Psoas muscle (tissue), 7 donors: ENCODE measurements at regions not wholly inside any gene's neighbourhood (a gene's known extent, or its start where the extent isn't known, plus 50 kb on each side); places are given as distances from the start of the nearest gene placed in this dataset.

Source experiments
- ATAC-seq, 4 donors: fragments of 200-7000 bp; cut with Tn5 transposase; one replicate each; pipeline ENCODE4 v1.9.1; 2020; ENCODE audit warnings: moderate library complexity in 3 of 4, mild to moderate bottlenecking in 2 of 4
- DNase-seq, 2 donors: peaks; one replicate each; pipeline ENCODE4 v3.0.0-alpha.2; 2020
- H3K27ac ChIP-seq: fragments of 200-600 bp; one replicate; pipeline ENCODE4 v1.8.0; 2022
- H3K27me3 ChIP-seq, 3 donors: fragments of 200-600 bp in 1 of 3; one replicate each; pipeline versions ENCODE4 v1.6.1 to v1.8.0; 2013 to 2022; ENCODE audit warnings: low read length in 2 of 3, mild to moderate bottlenecking in 2 of 3, moderate library complexity in 1 of 3; ENCODE audit not compliant: insufficient read depth in 3 of 3
- H3K36me3 ChIP-seq, 2 donors: fragments of 200-600 bp in 1 of 2; one replicate each; pipeline versions ENCODE4 v1.6.1 to v1.8.0; 2013 to 2022; ENCODE audit warnings: low read depth in 1 of 2, mild to moderate bottlenecking in 1 of 2, moderate library complexity in 1 of 2; ENCODE audit not compliant: insufficient read depth in 1 of 2
- H3K4me1 ChIP-seq: fragments of 200-600 bp; one replicate; pipeline ENCODE4 v1.8.0; 2022
- H3K4me3 ChIP-seq: fragments of 200-600 bp; one replicate; pipeline ENCODE4 v1.8.0; 2022; ENCODE audit warnings: mild to moderate bottlenecking
- H3K9me3 ChIP-seq: fragments of 200-600 bp; one replicate; pipeline ENCODE4 v1.8.0; 2022
- WGBS, 3 donors: extraction: QIAGEN DNeasy Blood & Tissue Kit; methylation state at CpG; one replicate each; pipeline versions ENCODE4 v1.1.6 to v1.1.7; 2013; 5-methylcytosine and 5-hydroxymethylcytosine counted together
- intact Hi-C, 2 donors: fragments of 100-400 bp; cut with DNase I; formaldehyde crosslinking; loops; one replicate each; pipeline versions ENCODE4 v1.11.0 to v1.14.2; 2022
- TF ChIP-seq, protein P1 (sequence below): fragments of 200-600 bp; IDR thresholded peaks from one replicate; pipeline ENCODE4 v1.8.0; 2022; ENCODE audit warnings: antibody characterized with exemption
- donor health status: healthy with polysubstance abuse.
- donor health status: DM: no; HTN: no; CAD: no; lungs with moderate emphysema.
- donor health status: Bipolar disorder and iron deficiency.
- donor health status: healthy.
- donor health status: DM: yes; HTN: yes; CAD: no.
- donor health status: DM: no; HTN: no; CAD: no.
- donor health status: DM: yes; HTN: yes; CAD: no.

GRCh38 chr3:102195198-102195948 is 239.4 kb upstream of the ZPLD1 start:
- 50 to 52% (median 52%) methylated on average over 5 of the region's 5 CpGs for WGBS, 3 donors
- H3K36me3 ChIP-seq, result no peaks in the 10 kb centered on the region
- peaks cover 0 to under 1% (median 0%) of the 10 kb centered on the region in 3 donors for H3K27me3 ChIP-seq
- intact Hi-C loops, result no loop called here
- TF ChIP-seq, protein P1, sequence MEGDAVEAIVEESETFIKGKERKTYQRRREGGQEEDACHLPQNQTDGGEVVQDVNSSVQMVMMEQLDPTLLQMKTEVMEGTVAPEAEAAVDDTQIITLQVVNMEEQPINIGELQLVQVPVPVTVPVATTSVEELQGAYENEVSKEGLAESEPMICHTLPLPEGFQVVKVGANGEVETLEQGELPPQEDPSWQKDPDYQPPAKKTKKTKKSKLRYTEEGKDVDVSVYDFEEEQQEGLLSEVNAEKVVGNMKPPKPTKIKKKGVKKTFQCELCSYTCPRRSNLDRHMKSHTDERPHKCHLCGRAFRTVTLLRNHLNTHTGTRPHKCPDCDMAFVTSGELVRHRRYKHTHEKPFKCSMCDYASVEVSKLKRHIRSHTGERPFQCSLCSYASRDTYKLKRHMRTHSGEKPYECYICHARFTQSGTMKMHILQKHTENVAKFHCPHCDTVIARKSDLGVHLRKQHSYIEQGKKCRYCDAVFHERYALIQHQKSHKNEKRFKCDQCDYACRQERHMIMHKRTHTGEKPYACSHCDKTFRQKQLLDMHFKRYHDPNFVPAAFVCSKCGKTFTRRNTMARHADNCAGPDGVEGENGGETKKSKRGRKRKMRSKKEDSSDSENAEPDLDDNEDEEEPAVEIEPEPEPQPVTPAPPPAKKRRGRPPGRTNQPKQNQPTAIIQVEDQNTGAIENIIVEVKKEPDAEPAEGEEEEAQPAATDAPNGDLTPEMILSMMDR, result no peak
- no peaks in the 10 kb centered on the region for H3K4me1 ChIP-seq
- DNase-seq, result no peak
- no peak overlapping the region for H3K4me3 ChIP-seq
- ATAC-seq, result no peak
- H3K9me3 ChIP-seq, result no peaks in the 10 kb centered on the region
- H3K27ac ChIP-seq, result no peak overlapping the region

DNA sequence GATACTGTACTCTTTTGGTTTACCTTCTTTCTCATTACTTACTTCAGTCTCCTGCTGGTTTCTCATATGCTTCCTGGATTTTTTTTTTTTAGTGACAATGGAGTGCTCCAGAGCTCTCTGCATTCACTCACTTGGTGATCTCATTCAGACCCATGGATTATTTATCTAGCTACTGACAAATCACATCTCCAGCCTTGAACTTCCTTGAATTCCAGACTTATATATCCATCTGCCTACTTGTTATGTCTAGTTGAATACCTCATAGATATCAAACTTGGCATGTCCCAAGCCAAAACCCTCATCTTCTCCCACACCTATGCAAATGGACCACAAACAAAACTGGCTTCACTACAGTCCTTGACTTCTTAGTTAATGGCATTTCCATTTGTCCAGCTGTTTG is 234.7 kb upstream of the ZPLD1 start:
- intact Hi-C loops, result no loop called here
- peaks cover 0 to 3% (median 0%) of the 10 kb centered on the region in 3 donors for H3K27me3 ChIP-seq
- no peak overlapping the region for H3K4me3 ChIP-seq
- DNase-seq (no peak), ATAC-seq (no peak)
- H3K4me1 ChIP-seq, result no peaks in the 10 kb centered on the region
- TF ChIP-seq, protein P1, result no peak
- no peaks in the 10 kb centered on the region for H3K36me3 ChIP-seq
- H3K27ac ChIP-seq, result no peak overlapping the region
- no peaks in the 10 kb centered on the region for H3K9me3 ChIP-seq

DNA sequence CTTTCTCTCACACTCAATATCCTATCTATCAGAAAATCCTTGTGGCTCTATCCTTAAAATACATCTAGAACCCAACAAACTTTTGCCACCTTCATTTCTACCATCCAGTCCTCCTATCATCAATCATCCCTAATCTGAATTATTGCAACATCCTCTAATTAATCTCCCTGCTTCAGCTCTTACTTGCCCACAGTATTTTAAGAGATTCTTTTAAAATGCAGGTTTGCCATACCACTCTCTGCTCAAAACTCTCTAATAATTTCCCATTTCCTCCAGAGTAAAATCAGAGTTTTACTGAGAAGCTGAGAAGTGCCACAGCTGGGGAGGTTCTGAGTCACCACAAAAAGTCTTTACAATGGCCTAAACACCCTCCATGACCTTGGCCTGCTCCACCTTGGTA is 234.3 kb upstream of the ZPLD1 start:
- H3K27me3 ChIP-seq, result peaks cover 0 to 3% (median 0%) of the 10 kb centered on the region in 3 donors
- no peak overlapping the region for H3K4me3 ChIP-seq
- intact Hi-C loops, result no loop called here
- ATAC-seq (no peak), DNase-seq (no peak)
- TF ChIP-seq, protein P1, result no peak
- H3K27ac ChIP-seq, result no peak overlapping the region
- no peaks in the 10 kb centered on the region for H3K4me1 ChIP-seq
- H3K9me3 ChIP-seq, result no peaks in the 10 kb centered on the region
- no peaks in the 10 kb centered on the region for H3K36me3 ChIP-seq

- TF ChIP-seq, protein P1, result no peak
- 86 to 100% (median 92%) methylated on average over 1 of the region's 1 CpG for WGBS, 3 donors
- Histone ChIP-seq H3K27me3 (peaks cover 0 to under 1% (median 0%) of the 10 kb centered on the region in 3 donors), H3K9me3 (no peaks in the 10 kb centered on the region), H3K4me1 (no peaks in the 10 kb centered on the region), H3K27ac (no peak overlapping the region), H3K36me3 (no peaks in the 10 kb centered on the region), H3K4me3 (no peak overlapping the region)
- DNase-seq (no peak), ATAC-seq (no peak)
- intact Hi-C loops, result no loop called here
These were observed 229.2 kb upstream of the ZPLD1 start for GRCh38 chr3:102205647-102206046.

DNA sequence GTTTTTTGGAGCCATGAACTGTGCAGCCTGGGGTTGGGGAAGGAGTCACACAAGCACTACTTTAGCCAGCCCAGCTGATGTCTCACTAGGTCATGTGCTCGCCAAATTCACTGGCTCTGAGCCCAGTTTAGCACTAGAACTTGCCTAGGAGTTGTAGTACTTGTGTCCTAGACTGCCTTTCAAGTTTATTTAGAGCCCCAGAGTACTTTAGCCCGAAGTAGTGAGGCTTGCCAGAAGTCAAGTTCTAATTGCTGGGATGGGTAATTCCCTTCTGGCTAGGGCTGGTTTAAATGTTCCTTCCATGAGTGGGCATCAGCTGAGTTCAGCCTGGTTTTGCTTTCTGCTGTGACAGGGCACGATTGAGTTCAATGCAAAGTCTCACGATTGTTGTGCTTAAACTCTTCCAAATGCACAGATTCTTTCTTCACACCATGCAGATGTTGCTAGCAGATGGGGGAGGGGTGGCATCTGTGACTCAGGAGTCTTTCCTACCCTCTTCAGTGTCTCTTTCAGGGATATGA is 228.2 kb upstream of the ZPLD1 start:
- no peaks in the 10 kb centered on the region for H3K9me3 ChIP-seq
- no peak overlapping the region for H3K4me3 ChIP-seq
- peak; percentile 28 to 80 (median 69) for ATAC-seq
- H3K4me1 ChIP-seq, result no peaks in the 10 kb centered on the region
- intact Hi-C loops, result no loop called here
- WGBS, 3 donors, result 18 to 30% (median 19%) methylated on average over 4 of the region's 4 CpGs
- TF ChIP-seq, protein P1, result no peak
- no peaks in the 10 kb centered on the region for H3K36me3 ChIP-seq
- H3K27ac ChIP-seq, result no peak overlapping the region
- peak; percentile 71 for DNase-seq
- no peaks in the 10 kb centered on the region for H3K27me3 ChIP-seq
